ENCODE measurements at regions not wholly inside any gene's neighbourhood (a gene's known extent, or its start where the extent isn't known, plus 50 kb on each side); places are given as distances from the start of the nearest gene placed in this dataset.

DNA sequence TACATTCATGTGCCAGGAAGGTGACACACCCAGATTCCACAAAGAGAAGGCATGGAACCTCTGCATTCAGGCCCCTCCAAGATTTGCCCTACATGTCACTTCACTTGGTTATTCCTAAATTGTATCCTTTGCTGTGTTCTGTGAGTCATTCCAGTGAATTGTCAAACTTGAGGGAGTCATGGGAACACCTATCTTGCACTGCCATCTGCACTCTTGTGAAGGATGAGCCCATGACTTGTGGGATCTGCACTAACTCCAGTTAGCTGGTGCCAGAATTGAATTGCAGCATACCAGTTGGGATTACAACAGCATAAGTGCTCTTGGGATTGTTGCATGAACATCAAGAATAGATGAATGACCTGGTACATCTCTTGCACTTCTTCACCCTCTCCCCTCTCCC, 1288.0 kb upstream of the ZEB2 start:
- TF ChIP-seq, protein P1, sequence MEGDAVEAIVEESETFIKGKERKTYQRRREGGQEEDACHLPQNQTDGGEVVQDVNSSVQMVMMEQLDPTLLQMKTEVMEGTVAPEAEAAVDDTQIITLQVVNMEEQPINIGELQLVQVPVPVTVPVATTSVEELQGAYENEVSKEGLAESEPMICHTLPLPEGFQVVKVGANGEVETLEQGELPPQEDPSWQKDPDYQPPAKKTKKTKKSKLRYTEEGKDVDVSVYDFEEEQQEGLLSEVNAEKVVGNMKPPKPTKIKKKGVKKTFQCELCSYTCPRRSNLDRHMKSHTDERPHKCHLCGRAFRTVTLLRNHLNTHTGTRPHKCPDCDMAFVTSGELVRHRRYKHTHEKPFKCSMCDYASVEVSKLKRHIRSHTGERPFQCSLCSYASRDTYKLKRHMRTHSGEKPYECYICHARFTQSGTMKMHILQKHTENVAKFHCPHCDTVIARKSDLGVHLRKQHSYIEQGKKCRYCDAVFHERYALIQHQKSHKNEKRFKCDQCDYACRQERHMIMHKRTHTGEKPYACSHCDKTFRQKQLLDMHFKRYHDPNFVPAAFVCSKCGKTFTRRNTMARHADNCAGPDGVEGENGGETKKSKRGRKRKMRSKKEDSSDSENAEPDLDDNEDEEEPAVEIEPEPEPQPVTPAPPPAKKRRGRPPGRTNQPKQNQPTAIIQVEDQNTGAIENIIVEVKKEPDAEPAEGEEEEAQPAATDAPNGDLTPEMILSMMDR (IDR thresholded peaks at IDR 0.05; ENCODE audit: insufficient read depth, low read length) = no peak
- no peak for TF ChIP-seq GABPA (IDR thresholded peaks at IDR 0.05; ENCODE audit: low read depth)
- TF ChIP-seq SPI1 (IDR thresholded peaks at IDR 0.05; ENCODE audit: borderline replicate concordance, low read depth) = no peak
- no peak for TF ChIP-seq POLR2AphosphoS5 (IDR thresholded peaks at IDR 0.05; ENCODE audit: low read depth)
- TF ChIP-seq, protein P2, sequence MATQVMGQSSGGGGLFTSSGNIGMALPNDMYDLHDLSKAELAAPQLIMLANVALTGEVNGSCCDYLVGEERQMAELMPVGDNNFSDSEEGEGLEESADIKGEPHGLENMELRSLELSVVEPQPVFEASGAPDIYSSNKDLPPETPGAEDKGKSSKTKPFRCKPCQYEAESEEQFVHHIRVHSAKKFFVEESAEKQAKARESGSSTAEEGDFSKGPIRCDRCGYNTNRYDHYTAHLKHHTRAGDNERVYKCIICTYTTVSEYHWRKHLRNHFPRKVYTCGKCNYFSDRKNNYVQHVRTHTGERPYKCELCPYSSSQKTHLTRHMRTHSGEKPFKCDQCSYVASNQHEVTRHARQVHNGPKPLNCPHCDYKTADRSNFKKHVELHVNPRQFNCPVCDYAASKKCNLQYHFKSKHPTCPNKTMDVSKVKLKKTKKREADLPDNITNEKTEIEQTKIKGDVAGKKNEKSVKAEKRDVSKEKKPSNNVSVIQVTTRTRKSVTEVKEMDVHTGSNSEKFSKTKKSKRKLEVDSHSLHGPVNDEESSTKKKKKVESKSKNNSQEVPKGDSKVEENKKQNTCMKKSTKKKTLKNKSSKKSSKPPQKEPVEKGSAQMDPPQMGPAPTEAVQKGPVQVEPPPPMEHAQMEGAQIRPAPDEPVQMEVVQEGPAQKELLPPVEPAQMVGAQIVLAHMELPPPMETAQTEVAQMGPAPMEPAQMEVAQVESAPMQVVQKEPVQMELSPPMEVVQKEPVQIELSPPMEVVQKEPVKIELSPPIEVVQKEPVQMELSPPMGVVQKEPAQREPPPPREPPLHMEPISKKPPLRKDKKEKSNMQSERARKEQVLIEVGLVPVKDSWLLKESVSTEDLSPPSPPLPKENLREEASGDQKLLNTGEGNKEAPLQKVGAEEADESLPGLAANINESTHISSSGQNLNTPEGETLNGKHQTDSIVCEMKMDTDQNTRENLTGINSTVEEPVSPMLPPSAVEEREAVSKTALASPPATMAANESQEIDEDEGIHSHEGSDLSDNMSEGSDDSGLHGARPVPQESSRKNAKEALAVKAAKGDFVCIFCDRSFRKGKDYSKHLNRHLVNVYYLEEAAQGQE (IDR thresholded peaks at IDR 0.05; ENCODE audit: insufficient replicate concordance, low read depth) = no peak

Data from HL-60 (cell line).